HG03066 (cell line): ENCODE measurements at regions not wholly inside any gene's neighbourhood (a gene's known extent, or its start where the extent isn't known, plus 50 kb on each side); places are given as distances from the start of the nearest gene placed in this dataset.
"Not testable (repeated sequence)": the region's sequence is repeated elsewhere in the genome, so short reads cannot be mapped to it uniquely, and the experiment has no call there.

Experiments
- ATAC-seq: cut with Tn5 transposase; IDR thresholded peaks from one replicate; pipeline ENCODE4 v1.9.1; 2021; ENCODE audit warnings: low read depth; ENCODE audit not compliant: unreplicated experiment

DNA sequence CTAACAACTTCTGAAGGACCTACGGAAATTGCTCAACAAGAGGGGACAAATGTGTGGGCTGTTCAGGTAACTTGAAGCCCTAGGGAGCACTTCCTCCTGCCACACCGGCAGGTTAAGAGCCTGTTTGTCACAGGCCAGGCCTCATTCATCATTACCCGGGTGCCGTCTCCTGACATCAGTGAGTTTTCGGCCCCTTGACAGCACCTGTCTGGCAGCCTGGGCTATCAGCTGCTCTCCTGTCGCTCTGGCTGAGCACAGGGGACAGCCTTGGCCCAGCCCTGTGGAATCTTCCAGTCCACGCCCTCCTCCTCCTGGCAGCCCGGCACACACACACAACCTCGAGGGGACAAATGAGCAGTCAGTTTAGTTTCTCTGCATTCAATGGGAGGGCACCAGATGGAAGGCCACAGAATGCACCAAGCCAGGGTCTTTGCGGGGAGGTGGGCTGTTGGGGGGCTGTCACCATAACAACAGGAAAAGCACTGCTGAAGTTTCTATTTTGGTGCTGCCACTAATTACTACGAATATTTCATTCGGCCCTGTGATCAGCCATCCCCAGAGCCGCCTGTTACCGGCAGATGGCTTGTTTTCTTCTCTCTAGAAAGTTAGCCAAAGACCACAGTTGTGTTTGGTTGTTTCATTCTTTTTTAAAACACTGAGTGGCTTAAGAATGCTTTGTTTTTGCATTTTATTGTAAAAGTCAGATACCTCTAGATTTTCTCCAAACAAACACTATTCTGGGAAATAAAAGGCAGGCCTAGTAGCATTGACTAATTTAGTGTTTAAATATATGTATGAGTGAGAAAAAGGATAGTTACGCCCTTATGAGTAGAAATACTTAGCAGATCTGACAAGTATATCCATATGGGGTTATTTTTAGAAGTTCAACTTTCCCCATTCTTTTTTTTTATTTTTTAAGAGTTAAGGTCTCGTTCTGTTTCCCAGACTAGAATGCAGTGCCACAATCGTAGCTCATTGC lies 189.9 kb upstream of the NDUFV2 start:
- no peak for ATAC-seq

DNA sequence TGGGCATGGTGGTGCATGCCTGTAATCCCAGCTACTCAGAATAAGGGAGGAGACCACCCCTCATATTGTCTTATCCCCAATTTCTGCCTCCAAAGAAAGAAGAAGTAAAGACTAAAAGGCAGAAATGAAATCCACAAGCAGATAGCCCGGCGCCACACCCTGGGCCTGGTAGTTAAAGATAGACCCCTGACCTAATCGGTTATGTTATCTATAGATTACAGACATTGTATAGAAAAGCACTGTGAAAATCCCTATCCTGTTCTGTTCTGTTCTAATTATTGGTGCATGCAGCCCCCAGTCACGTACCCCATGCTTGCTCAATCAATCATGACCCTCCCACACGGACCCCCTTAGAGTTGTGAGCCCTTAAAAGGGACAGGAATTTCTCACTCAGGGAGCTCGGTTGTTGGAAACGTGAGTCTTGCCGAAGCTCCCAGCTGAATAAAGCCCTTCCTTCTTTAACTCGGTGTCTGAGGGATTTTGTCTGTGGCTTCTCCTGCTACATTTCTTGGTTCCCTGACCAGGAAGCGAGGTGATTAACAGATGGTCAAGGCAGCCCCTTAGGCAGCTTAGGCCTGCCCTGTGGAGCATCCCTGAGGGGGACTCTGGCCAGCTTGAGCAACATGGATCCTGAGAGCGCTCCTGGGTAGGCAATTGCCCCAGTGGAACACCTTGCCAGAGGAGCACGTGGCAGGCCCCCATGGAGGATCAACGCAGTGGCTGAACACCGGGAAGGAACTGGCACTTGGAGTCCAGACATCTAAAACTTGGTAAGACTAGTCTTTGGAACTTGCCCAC lies 188.7 kb upstream of the NDUFV2 start:
- ATAC-seq: not testable (repeated sequence)

DNA sequence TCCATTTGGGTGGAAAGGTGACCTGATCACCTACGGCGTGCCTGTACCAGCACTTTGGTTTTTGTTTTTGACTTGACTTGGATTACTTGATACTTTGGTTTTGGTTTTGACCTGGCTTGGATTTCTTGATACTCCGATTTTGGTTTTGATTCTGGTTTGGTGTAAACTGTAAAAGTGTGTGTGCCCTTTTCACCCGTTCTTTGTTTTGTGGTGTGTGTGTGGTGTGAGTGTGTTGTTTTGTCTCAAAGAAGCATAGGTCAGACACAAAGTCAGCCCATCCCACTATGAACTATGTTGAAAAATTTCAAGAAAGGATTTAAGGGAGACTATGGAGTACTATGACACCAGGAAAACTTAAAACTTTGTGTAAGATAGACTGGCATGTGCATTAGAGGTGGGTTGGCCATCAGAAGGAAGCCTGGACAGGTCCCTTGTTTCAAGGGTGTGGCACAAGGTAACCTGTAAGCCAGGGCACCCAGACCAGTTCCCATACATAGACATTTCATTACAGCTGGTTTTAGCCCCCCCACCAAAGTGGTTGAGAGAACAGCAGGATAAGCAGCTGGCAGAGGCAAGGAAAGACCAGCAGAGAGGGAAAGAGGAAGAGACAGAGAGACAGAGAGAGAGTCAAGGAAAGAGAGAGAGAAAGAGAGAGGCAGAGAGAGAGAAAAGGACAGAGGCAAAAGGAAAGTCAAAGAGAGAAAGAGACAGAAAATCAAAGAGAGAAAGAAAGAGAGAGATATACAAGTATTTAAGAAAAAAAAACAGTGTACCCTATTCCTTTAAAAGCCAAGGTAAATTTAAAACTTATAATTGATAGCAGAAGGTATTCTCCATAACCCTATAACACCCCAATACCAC lies 187.9 kb upstream of the NDUFV2 start:
- not testable (repeated sequence) for ATAC-seq

DNA sequence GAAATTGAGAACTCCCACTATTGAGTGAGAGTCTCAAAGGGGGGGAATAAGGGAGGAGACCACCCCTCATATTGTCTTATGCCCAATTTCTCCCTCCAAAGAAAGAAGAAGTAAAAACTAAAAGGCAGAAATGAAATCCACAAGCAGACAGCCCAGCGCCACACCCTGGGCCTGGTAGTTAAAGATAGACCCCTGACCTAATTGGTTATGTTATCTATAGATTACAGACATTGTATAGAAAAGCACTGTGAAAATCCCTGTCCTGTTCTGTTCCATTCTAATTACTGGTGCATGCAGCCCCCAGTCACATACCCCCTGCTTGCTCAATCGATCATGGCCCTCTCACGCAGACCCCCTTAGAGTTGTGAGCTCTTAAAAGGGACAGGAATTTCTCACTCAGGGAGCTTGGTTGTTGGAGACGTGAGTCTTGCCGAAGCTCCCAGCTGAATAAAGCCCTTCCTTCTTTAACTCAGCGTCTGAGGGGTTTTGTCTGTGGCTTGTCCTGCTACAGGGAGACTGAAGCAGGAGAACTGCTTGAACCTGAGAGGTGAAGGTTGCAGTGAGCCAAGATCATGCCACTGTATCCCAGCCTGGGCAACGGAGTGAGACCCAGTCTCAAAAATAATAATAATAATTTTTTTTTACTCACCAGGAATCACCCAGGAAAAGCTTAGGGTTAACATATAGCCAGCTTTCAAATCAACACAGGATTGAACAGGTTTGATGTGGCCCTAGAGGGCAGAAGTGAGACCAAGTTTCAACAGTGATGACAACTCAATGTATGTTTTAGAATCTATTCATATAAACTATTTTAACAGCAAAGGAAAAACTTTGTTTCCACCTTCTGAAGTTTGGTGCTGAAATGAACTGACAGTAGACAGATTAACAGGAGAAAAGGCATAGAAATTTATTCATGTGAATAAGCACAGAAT lies 181.4 kb upstream of the NDUFV2 start:
- ATAC-seq: not testable (repeated sequence)

DNA sequence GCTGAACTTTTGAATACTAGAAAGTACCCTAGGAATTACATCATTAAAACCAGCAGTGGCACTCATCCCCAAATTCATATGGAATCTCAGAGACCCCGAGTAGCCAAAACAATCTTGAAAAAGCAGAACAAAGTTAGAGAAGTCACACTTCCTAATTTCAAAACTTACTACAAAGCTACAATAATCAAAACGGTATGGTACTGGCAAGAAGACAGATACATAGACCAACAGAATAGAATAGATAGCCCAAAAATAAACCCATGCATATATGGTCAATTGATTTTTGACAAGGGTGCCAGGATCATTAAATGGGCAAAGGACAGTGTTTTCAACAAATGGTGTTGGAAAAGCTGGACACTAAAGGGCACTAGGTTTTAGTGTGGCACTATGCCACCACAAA lies 176.0 kb upstream of the NDUFV2 start:
- ATAC-seq: no peak

DNA sequence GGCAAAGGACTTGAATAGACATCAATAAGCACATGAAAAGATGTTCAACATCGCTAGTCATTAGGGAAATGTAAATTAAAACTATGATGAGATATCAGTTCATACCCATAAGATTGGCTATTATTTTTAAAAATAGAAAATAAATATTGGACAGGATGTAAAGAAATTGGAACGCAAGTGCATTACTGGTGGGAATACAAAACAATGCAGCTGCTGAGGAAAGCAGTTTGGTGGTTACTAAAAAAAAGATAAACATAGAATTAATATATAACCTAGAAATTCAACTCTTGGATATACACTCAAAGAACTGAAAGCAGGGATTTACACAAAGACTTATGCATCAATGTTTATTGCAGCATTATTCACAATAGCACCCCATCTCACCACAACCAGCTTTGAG lies 174.5 kb upstream of the NDUFV2 start:
- no peak for ATAC-seq

DNA sequence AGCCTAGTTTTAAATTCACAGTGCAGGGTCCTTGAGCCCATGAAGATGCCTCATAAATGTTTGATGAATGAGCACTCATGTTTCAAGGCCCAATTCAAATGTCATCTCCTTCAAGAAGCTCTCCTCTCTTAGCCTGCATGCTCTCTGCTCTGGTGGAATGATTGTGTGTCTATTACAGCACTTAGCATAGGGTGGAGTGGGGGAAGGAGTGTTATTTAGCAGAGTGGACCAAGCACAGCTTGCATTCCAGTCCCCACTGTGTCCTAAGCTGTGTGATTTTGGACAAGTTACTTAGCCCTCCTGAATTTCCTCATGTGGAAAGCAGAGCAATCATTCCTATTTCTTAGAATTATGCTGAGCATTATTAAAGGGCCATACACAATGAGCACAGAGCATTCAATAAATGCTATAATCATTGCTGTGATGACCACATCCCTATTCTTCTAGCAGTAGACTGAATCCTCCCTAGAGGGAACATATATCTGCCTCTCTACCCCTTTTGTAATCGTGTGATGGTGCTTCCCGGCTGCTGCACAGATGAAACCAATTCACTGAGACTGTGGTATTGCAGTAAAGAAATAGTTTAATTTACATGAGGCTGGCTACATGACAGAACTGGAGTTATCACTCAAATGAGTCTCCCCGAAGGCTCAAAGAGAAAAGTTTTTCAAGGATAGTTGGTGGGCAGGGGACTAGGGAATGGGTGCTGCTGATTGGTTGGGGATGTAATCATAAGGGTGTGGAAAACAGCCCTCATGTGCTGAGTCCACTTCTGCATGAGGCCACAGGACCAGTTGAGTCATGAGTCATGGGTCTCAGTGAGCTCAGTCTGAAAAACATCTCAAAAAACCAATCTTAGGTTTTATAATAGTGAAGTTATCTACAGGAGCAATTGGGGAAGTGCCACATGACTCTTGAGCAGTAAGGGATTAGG lies 173.4 kb upstream of the NDUFV2 start:
- no peak for ATAC-seq

DNA sequence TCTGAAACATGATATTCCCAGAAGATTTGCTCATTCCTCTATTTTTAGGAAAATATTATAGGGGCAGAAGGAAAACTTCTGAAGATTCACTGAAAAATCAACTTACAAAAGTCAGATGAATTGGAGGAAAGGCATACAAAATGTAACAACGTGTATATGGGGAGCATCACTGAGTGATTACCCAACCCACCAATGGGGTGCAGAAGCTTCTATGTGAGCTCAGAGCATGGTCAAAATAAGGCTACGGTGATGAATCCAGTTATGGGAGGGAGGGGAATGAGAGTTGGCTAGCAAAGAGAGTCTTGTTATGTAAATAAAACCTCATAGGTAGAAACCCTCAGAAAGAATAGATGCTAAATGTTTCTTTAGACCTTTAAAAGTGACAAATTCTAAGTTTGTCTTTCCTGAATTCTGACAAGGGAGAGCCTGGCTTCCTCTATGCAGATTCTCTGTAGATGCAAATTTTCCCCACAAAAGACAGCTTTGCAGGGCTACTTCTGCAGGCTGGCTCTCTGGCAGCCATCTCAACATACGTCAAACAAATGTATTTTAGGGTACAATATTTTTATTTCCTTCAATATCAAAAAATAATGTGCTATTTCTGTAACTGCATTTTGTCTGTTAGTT lies 171.4 kb upstream of the NDUFV2 start:
- ATAC-seq: no peak

DNA sequence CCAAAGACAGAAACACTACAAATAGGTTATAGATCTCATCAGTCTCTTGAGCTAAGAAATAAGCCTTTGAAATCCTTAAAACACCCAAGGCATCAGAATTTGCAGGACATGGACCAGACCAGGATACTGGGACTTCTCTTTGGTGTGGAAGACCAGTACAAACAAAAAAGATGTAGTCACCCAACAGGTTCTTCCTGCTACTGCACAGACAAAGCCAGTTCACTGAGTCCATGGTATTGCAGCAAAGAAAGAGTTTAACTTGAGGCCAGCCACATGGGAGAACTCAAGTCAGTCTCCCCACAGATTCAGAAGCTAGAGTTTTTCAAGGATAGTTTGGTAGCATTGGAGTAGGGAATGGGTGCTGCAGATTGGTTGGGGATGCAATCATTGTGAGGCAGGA lies 169.6 kb upstream of the NDUFV2 start:
- no peak for ATAC-seq

DNA sequence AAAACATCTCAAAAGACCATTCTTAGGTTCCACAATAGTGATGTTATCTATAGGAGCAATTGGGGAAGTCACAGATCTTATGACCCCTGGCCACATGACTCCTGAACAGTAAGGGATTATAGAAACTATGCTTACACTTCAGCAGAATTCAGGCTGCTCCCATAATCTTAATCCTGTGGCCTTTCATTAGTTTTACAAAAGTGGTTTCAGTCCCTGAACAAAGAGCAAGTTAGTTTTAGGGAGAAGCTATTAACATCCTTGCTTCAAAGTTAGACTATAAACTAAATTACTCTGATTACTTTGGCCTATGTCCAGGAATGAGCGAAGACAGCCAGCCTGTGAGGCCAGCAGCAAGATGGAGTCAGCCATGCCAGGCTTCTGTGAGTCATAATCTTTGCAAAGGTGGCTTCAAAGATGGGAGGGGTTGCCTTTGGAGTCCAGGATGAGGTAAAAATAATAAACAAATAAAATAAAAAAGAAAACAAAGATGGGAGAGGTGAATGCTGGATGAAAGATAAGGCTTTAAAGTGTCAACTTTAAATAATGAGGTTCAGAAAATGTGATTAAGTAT lies 168.7 kb upstream of the NDUFV2 start:
- ATAC-seq: no peak

DNA sequence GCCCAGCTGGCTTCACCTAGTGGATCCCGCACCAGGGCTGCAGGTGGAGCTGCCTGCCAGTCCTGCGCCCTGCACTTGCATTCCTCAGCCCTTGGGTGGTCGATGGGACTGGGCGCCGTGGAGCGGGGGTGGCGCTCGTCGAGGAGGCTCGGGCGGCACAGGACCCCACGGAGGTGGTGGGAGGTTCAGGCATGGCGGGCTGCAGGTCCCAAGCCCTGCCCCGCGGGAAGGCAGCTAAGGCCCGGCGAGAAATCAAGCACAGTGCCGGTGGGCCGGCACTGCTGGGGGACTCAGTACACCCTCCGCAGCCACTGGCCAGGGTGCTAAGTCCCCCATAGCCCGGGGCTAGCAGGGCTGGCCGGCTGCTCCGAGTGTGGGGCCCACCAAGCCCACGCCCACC lies 167.2 kb upstream of the NDUFV2 start:
- not testable (repeated sequence) for ATAC-seq

DNA sequence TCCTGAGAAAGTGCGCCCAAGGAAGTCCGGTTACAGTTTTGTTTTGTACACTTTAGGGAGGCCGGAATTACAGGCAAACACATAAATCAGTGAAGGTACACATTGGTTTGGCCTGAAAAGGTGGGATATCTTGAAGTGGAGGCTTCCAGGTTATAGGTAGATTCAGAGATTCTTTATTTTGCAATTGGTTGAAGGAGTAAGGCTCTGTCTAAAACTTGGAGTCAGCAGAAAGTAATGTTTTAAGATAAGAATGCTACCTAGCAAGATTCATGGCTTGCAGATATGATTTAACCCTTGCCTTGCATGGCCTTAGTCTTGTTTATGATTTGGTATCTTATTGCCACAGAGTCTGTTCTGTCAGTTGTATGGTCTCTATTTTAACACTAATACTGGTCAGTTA lies 165.9 kb upstream of the NDUFV2 start:
- no peak for ATAC-seq

DNA sequence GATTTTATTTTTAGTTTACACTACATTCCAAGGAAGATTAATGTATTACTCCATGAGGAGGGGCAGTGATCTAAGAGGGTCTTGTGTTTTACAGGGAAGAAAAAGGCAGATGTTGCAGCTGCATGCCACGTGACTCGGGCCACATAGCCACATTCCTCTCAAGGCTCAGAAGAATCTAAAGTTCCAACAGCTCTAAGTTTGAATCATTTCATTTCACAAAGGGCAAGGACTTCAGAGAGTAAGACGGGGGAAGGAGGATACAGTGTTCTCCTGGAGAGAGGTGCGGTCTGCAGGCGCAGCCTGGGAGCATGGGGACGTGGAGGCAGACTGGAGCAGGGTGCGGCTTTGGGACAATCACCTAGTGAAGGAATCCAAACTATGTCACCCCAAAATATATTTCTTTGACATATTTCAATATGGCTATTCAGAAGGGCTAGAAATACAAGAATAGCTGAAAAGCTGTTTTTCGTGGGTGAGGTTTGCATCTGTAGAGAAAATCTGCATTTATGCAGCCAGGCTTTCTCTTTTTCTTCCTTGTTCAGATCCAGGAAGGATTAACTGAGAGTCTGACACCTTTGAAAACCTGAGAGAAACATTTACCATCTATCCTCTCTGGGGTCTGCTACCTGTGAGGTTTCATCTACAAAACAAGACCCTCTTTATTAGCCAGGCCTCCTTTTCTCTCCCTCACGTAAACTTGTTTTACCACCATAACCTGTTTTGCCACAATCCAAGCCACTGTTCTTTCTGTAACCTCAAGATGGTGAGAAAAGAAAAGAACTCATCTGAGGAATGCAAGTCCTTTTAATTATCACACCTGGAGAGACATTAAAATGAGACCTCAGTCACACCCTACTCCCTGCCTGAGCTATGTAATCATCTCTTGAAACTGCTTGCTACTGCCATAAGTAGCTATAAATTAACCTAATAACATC lies 165.1 kb upstream of the NDUFV2 start:
- no peak for ATAC-seq

DNA sequence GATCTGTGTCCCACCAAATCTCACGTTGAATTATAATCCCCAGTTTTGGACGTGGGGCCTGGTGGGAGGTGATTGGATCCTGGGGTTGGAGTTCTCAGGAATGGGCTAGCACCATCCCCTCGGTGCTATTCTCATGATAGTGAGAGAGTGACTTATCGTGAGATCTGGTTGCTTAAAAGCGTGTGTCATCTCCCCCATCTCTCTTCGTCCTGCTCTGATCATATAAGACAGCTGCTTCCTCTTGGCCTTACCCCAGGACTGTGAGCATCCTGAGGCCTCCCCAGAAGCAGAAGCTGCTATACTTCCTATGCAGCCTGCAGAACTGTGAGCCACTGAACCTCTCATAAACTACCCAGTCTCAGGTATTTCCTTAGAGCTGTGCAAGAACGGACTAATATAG lies 163.7 kb upstream of the NDUFV2 start:
- ATAC-seq: no peak

DNA sequence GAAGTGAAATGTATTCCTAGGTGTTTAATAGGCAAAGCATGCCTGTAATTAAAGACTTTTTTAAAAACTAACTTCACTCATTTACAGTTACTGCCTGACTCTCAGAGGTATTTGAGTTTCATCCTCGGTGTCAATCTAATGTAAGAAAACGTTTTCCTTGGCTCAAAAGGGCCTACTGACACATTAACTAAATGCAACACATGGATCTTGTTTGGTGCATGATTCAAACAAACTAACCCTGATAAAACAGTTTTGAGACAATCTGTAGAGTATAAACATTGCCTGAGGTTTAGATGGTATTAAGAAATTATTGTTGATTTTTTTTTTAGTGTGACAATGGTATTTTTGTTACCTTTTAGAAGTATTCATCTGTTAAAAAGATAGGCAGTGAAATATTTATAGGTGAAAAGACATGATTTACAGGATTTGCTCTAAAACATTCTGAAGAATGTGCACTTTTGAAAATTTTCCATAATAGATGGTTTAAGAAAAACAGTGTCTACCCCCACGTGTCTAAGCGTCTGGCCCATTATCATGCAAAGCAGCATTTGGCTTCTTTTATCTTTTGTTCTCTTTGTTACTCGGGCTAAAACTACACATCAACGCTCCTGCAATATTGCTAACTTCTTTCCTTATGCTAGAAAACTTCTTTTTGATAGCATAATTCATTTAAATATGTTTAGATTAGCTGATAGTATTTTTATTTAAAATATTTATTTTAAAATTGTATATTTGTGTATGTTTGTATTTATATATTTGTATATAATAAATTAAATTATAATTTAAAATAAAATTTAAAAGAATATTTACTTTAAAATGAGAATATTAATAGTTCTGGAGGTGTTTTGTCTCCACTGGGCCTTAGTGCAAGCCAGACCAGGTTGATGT lies 160.2 kb upstream of the NDUFV2 start:
- ATAC-seq: no peak
